Kidney epithelial cell (primary cell): ENCODE measurements at regions not wholly inside any gene's neighbourhood (a gene's known extent, or its start where the extent isn't known, plus 50 kb on each side); places are given as distances from the start of the nearest gene placed in this dataset.

Experiments
- DNase-seq: peaks from one replicate; pipeline ENCODE4 v3.0.0-alpha.2; 2010; ENCODE audit warnings: low read depth
- H3K27me3 ChIP-seq: 2 replicates; pipeline ENCODE4 v1.6.0; 2011; ENCODE audit warnings: low read length; ENCODE audit not compliant: control insufficient read depth, insufficient read depth
- H3K36me3 ChIP-seq: 2 replicates; pipeline ENCODE4 v1.5.1; 2011; ENCODE audit warnings: low read length; ENCODE audit not compliant: control insufficient read depth, insufficient read depth
- H3K4me3 ChIP-seq: 2 replicates; pipeline ENCODE4 v1.5.1; 2011; ENCODE audit warnings: low read depth, mild to moderate bottlenecking, control low read depth, low read length
- CTCF ChIP-seq: IDR thresholded peaks from 2 replicates; pipeline ENCODE4 v1.5.1; 2011; ENCODE audit warnings: mild to moderate bottlenecking, moderate library complexity, low read length, control low read depth, inconsistent platforms; ENCODE audit not compliant: insufficient read depth, poor library complexity, severe bottlenecking

GRCh38 chr5:124154714-124155113, 591.7 kb downstream of the ZNF608 start:
- DNase-seq = no peak
- H3K4me3 ChIP-seq = no peak overlapping the region
- no peak for TF ChIP-seq CTCF
- no peaks in the 10 kb centered on the region for H3K36me3 ChIP-seq
- no peaks in the 10 kb centered on the region for H3K27me3 ChIP-seq

- no peak for DNase-seq
- Histone ChIP-seq H3K4me3 (no peak overlapping the region), H3K36me3 (no peaks in the 10 kb centered on the region), H3K27me3 (no peaks in the 10 kb centered on the region)
- TF ChIP-seq CTCF = no peak
Measured at GRCh38 chr5:124153588-124153987, 592.9 kb downstream of the ZNF608 start.

GRCh38 chr5:124148574-124148973, 597.9 kb downstream of the ZNF608 start:
- no peaks in the 10 kb centered on the region for H3K27me3 ChIP-seq
- TF ChIP-seq CTCF = no peak
- no peak for DNase-seq
- no peak overlapping the region for H3K4me3 ChIP-seq
- no peaks in the 10 kb centered on the region for H3K36me3 ChIP-seq

GRCh38 chr5:124140060-124140459, 606.4 kb downstream of the ZNF608 start:
- Histone ChIP-seq H3K4me3 (no peak overlapping the region), H3K27me3 (no peaks in the 10 kb centered on the region), H3K36me3 (no peaks in the 10 kb centered on the region)
- TF ChIP-seq CTCF = no peak
- no peak for DNase-seq

GRCh38 chr5:124139477-124139876, 607.0 kb downstream of the ZNF608 start:
- Histone ChIP-seq H3K36me3 (no peaks in the 10 kb centered on the region), H3K27me3 (no peaks in the 10 kb centered on the region), H3K4me3 (no peak overlapping the region)
- DNase-seq = no peak
- no peak for TF ChIP-seq CTCF

- H3K36me3 ChIP-seq = no peaks in the 10 kb centered on the region
- no peaks in the 10 kb centered on the region for H3K27me3 ChIP-seq
- H3K4me3 ChIP-seq = no peak overlapping the region
- no peak for TF ChIP-seq CTCF
- no peak for DNase-seq
Measured at GRCh38 chr5:124136609-124137008, 609.8 kb downstream of the ZNF608 start.
